Spleen (tissue), 11 donors: ENCODE measurements at regions not wholly inside any gene's neighbourhood (a gene's known extent, or its start where the extent isn't known, plus 50 kb on each side); places are given as distances from the start of the nearest gene placed in this dataset.

Experiments
- DNase-seq: peaks from one replicate; pipeline ENCODE4 v3.0.0-alpha.2; 2020
- H3K27ac ChIP-seq, 8 donors: fragments of 200-600 bp; sonication (generic) in 7 of 8; 1 replicate in 4 of 8; 2 replicates in 4 of 8; pipeline versions ENCODE4 v1.5.0 to v1.8.0; 2016 to 2021; ENCODE audit warnings: inconsistent platforms in 4 of 8, mild to moderate bottlenecking in 4 of 8, moderate library complexity in 1 of 8
- H3K27me3 ChIP-seq, 7 donors: fragments of 200-600 bp; sonication (generic) in 6 of 7; replicated peaks in 1 of 7; 1 replicate in 4 of 7; 2 replicates in 3 of 7; pipeline versions ENCODE4 v1.5.0 to v1.8.0; 2016 to 2021; ENCODE audit warnings: inconsistent platforms in 3 of 7, mild to moderate bottlenecking in 1 of 7
- H3K36me3 ChIP-seq, 6 donors: fragments of 200-600 bp; sonication (generic) in 5 of 6; 1 replicate in 4 of 6; 2 replicates in 2 of 6; pipeline versions ENCODE4 v1.5.0 to v1.8.0; 2016 to 2021; ENCODE audit warnings: inconsistent platforms in 2 of 6
- H3K4me1 ChIP-seq, 6 donors: fragments of 200-600 bp; sonication (generic) in 5 of 6; 1 replicate in 3 of 6; 2 replicates in 3 of 6; pipeline versions ENCODE4 v1.5.0 to v1.8.0; 2016 to 2021; ENCODE audit warnings: inconsistent platforms in 3 of 6
- H3K4me3 ChIP-seq, 8 donors: fragments of 200-600 bp; sonication (generic) in 7 of 8; 1 replicate in 4 of 8; 2 replicates in 4 of 8; pipeline versions ENCODE4 v1.5.0 to v1.8.0; 2016 to 2021; ENCODE audit warnings: inconsistent platforms in 4 of 8, mild to moderate bottlenecking in 4 of 8, moderate library complexity in 2 of 8
- H3K9me3 ChIP-seq, 8 donors: fragments of 200-600 bp; sonication (generic) in 7 of 8; 1 replicate in 4 of 8; 2 replicates in 4 of 8; pipeline versions ENCODE4 v1.5.0 to v1.8.0; 2016 to 2021; ENCODE audit warnings: inconsistent platforms in 4 of 8
- POLR2A ChIP-seq, 3 donors: fragments of 450-650 bp; IDR thresholded peaks; one replicate each; pipeline ENCODE4 v1.5.1; 2017; ENCODE audit warnings: antibody characterized with exemption in 3 of 3, mild to moderate bottlenecking in 1 of 3
- POLR2AphosphoS5 ChIP-seq, 3 donors: sonication (generic); formaldehyde crosslinking; IDR thresholded peaks; one replicate each; pipeline ENCODE4 v1.5.1; 2017; ENCODE audit warnings: antibody characterized with exemption in 3 of 3
- WGBS, 5 donors: extraction: QIAGEN DNeasy Blood & Tissue Kit in 3 of 5; methylation state at CpG; one replicate each; pipeline versions ENCODE4 v1.1.5 to v1.1.7; 2013 to 2018; 5-methylcytosine and 5-hydroxymethylcytosine counted together
- intact Hi-C: fragments of 100-400 bp; cut with DNase I; formaldehyde crosslinking; loops from one replicate; pipeline ENCODE4 v1.15.0; 2023; ENCODE audit warnings: low total_unique reads
- TF ChIP-seq, protein P1 (sequence below), 11 experiments: fragments of 200-600 bp in 7 of 11; fragments of 450-650 bp in 4 of 11; sonication (generic) in 4 of 11; IDR thresholded peaks in 8 of 11; conservative IDR thresholded peaks in 3 of 11; 1 replicate in 7 of 11; 2 replicates in 4 of 11; pipeline versions ENCODE4 v1.4.0 to v1.8.0; 2016 to 2021; ENCODE audit warnings: antibody characterized with exemption in 11 of 11, inconsistent platforms in 4 of 11, mild to moderate bottlenecking in 1 of 11
- donor health status: healthy with polysubstance abuse.
- donor health status: DM: no; HTN: no; CAD: no; lungs with moderate emphysema.
- donor health status: DM: no; HTN: no; CAD: no.
- donor health status: Bipolar disorder and iron deficiency.
- donor health status: healthy.
- donor health status: DM: no; HTN: no; CAD: no.
- donor health status: DM: yes; HTN: yes; CAD: no.

DNA sequence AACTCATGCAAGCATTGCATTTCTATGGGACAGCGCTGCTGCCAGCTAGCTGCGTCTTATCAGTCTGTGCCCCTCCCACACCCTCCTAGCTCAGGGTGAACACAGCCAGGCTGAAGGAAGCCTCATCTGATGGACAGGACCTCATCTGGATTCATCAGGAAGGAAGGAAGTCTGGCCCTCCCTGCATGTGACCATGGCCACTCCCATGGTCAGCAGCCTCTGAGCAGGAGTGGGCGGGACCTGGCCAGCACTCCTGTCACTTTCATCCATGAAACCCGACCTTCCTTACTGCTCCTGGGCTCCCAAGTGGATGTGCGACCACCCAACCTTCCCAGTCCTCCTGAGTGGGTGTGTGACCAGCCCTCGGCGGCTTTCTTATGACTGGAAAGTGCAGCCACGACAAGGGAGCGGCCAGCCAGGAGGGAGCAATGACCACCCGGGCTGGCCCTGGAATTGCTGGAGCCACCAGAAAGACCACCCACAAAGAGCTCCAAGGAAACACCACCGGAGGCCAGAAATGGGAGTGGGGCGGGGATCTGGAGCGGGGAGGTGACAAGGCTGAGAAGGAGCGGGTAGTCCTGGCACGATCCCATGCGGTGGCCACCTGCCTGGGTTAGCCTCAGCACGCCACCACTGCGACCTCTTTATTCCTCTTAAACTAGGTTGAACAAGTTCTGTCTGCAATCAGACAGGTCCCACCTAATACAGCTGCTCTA, 241.2 kb downstream of the TTLL2 start:
- WGBS, 5 donors: 55 to 74% (median 70%) methylated on average over 17 to 18 of the region's 18 CpGs
- TF ChIP-seq POLR2AphosphoS5 (IDR thresholded peaks at IDR 0.05) (peak; percentile 46 to 89 (median 87)), POLR2A (IDR thresholded peaks at IDR 0.05) (no peak)
- H3K27me3 ChIP-seq: no peaks in the 10 kb centered on the region
- H3K4me1 ChIP-seq: peaks cover 5 to 47% (median 15%) of the 10 kb centered on the region in 6 donors
- H3K9me3 ChIP-seq: no peaks in the 10 kb centered on the region
- no peaks in the 10 kb centered on the region for H3K36me3 ChIP-seq
- intact Hi-C loops: no loop called here
- peak overlapping the region in 5 of 8 donors; percentile 3 to 47 (median 18) for H3K4me3 ChIP-seq
- H3K27ac ChIP-seq: peak overlapping the region; percentile 29 to 86 (median 82)
- peak; percentile 84 for DNase-seq

DNA sequence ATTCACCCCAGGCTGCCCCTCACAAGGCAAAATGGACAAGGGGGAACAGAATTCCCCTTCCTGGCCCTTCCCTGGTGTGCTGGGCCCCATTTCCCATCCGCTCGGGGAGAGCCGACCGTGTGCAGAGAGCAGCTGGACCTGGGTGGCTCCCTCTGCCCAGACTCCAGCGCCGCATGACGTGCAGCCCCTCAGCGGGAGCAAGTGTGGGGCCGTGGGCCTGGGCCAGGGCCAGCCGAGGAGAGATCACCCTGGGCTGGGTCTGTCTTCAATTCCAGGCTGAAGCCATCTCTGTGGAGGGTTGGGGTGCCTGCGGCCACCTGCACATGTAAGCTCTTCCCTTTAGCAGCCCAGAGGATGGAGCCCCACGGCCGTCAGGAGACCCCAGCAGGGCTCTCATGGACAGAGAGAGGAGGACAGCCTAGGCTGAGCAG, 241.8 kb downstream of the TTLL2 start:
- intact Hi-C loops: no loop called here
- Histone ChIP-seq H3K4me3 (peak overlapping the region in 4 of 8 donors; percentile 3 to 47 (median 22)), H3K9me3 (no peaks in the 10 kb centered on the region), H3K27ac (peak overlapping the region; percentile 29 to 86 (median 82)), H3K36me3 (no peaks in the 10 kb centered on the region), H3K27me3 (no peaks in the 10 kb centered on the region), H3K4me1 (peaks cover 5 to 47% (median 15%) of the 10 kb centered on the region in 6 donors)
- no peak for DNase-seq
- WGBS, 5 donors: 49 to 78% (median 71%) methylated on average over 3 to 13 of the region's 13 CpGs
- TF ChIP-seq, protein P1, sequence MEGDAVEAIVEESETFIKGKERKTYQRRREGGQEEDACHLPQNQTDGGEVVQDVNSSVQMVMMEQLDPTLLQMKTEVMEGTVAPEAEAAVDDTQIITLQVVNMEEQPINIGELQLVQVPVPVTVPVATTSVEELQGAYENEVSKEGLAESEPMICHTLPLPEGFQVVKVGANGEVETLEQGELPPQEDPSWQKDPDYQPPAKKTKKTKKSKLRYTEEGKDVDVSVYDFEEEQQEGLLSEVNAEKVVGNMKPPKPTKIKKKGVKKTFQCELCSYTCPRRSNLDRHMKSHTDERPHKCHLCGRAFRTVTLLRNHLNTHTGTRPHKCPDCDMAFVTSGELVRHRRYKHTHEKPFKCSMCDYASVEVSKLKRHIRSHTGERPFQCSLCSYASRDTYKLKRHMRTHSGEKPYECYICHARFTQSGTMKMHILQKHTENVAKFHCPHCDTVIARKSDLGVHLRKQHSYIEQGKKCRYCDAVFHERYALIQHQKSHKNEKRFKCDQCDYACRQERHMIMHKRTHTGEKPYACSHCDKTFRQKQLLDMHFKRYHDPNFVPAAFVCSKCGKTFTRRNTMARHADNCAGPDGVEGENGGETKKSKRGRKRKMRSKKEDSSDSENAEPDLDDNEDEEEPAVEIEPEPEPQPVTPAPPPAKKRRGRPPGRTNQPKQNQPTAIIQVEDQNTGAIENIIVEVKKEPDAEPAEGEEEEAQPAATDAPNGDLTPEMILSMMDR (IDR thresholded peaks at IDR 0.05 in 8 of 11, conservative IDR thresholded peaks at IDR 0.05 in 3 of 11): no peak
- no peak for TF ChIP-seq POLR2A (IDR thresholded peaks at IDR 0.05)
- no peak for TF ChIP-seq POLR2AphosphoS5 (IDR thresholded peaks at IDR 0.05)

DNA sequence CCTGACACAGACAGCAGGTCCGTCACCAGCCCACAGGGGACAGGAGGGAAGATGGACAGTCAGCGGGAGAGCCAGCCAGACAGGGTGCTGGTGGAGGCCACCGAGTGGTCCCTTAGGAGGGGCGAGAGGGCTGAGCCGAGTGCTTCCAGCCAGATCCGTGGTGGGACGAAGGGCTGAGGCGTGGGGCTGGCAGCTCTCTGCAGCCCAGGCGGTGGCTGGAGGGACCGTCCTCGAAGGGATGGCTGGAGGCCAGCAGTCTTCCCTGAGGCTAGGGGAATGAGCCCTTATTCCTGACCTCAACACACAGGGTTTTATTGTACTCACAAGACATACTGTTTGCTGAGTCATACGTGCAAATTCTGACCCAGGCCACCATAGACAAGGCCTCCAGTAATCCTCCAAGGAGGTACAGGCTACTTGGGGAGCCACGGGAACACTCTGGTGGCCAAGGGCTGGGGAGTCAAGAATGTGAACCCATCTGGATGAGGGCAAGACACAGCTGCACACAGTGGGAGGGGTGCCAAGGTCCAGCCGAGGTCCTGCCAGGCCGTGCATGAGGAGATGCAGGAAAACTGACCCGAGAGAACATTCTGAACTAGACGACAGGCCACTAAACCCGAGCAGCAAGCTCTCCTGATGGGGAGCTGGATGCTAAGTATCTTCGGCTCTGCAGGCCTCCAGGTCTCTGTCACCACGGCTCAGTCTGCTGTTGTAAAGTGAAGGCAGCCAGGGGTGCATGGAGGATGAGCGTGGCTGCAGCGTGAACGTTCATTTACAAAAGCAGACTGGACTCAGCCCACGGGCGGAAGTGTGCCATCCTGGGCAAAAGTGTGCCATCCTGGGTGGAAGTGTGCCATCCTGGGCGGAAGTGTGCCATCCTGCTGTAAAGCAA, 242.5 kb downstream of the TTLL2 start:
- DNase-seq: no peak
- TF ChIP-seq, protein P1 (IDR thresholded peaks at IDR 0.05 in 8 of 11, conservative IDR thresholded peaks at IDR 0.05 in 3 of 11): no peak
- TF ChIP-seq POLR2AphosphoS5 (IDR thresholded peaks at IDR 0.05): peak; percentile 51 to 79 (median 75)
- H3K27me3 ChIP-seq: no peaks in the 10 kb centered on the region
- WGBS, 5 donors: 64 to 76% (median 69%) methylated on average over 20 to 26 of the region's 26 CpGs
- intact Hi-C loops: no loop called here
- peak overlapping the region; percentile 29 to 86 (median 82) for H3K27ac ChIP-seq
- H3K4me1 ChIP-seq: peaks cover 5 to 47% (median 15%) of the 10 kb centered on the region in 6 donors
- no peaks in the 10 kb centered on the region for H3K36me3 ChIP-seq
- H3K4me3 ChIP-seq: no peak overlapping the region
- H3K9me3 ChIP-seq: no peaks in the 10 kb centered on the region

DNA sequence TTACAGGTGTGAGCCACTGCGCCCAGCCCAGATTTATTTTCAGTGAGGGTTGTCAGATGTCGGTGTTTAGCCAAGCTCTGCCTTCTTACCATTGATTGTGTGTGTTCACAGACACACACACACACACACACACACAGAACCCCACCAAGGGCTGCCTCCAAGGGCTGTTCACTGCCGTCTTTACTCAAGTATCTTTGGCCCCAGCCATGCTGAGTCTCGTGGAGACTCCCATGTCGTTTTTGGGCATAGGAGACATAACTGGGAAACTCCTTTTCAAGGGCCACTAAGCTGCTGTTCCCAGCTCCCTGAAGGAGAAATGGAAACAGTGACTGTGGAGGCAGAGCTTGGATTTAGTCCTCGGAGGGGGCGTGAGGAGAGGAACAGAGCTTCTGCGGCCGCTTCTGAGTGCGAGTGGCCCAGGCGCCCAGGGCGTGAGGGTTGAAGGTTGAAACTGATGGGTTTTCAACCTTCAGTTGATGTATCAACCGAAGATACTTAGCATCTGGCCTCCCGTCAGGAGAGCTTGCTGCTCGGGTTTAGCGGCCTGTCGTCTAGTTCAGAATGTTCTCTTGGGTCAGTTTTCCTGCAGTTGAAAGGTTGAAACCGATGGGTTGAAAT, 243.6 kb downstream of the TTLL2 start:
- intact Hi-C loops: no loop called here
- TF ChIP-seq POLR2A (IDR thresholded peaks at IDR 0.05): no peak
- TF ChIP-seq, protein P1 (IDR thresholded peaks at IDR 0.05 in 8 of 11, conservative IDR thresholded peaks at IDR 0.05 in 3 of 11): no peak
- TF ChIP-seq POLR2AphosphoS5 (IDR thresholded peaks at IDR 0.05): no peak
- Histone ChIP-seq H3K4me1 (peaks cover 5 to 47% (median 15%) of the 10 kb centered on the region in 6 donors), H3K36me3 (no peaks in the 10 kb centered on the region), H3K27me3 (no peaks in the 10 kb centered on the region), H3K4me3 (no peak overlapping the region), H3K27ac (peak overlapping the region in 6 of 8 donors; percentile 55 to 86 (median 85)), H3K9me3 (no peaks in the 10 kb centered on the region)
- no peak for DNase-seq
- 86 to 92% (median 88%) methylated on average over 18 of the region's 18 CpGs for WGBS, 5 donors
